Chondrocyte (in vitro differentiated cells): ENCODE measurements at regions not wholly inside any gene's neighbourhood (a gene's known extent, or its start where the extent isn't known, plus 50 kb on each side); places are given as distances from the start of the nearest gene placed in this dataset.

Experiments
- DNase-seq: peaks from one replicate; pipeline ENCODE4 v3.0.0; 2021; ENCODE audit warnings: mixed read lengths, low spot score
- H3K27ac Mint-ChIP-seq: one replicate; pipeline ENCODE4 v1.8.0; 2021; ENCODE audit warnings: mild to moderate bottlenecking, moderate library complexity, mixed read lengths; ENCODE audit not compliant: unreplicated experiment
- H3K27me3 Mint-ChIP-seq: 2 replicates; pipeline ENCODE4 v1.8.0; 2021; ENCODE audit warnings: low read depth, mixed read lengths
- H3K36me3 Mint-ChIP-seq: 2 replicates; pipeline ENCODE4 v1.8.0; 2021; ENCODE audit warnings: low read depth, mixed read lengths
- H3K4me1 Mint-ChIP-seq: 2 replicates; pipeline ENCODE4 v1.8.0; 2021; ENCODE audit warnings: low read depth, mild to moderate bottlenecking, mixed read lengths
- H3K4me3 Mint-ChIP-seq: one replicate; pipeline ENCODE4 v1.8.0; 2021; ENCODE audit warnings: mild to moderate bottlenecking, moderate library complexity, mixed read lengths; ENCODE audit not compliant: unreplicated experiment
- H3K9me3 Mint-ChIP-seq: 2 replicates; pipeline ENCODE4 v1.8.0; 2021; ENCODE audit warnings: low read depth, mixed read lengths
- TF ChIP-seq, protein P1 (sequence below): fragments of 200-600 bp; sonication (generic); IDR thresholded peaks from 2 replicates; pipeline ENCODE4 v1.5.0; 2021; ENCODE audit warnings: antibody characterized with exemption, mild to moderate bottlenecking, moderate library complexity

DNA sequence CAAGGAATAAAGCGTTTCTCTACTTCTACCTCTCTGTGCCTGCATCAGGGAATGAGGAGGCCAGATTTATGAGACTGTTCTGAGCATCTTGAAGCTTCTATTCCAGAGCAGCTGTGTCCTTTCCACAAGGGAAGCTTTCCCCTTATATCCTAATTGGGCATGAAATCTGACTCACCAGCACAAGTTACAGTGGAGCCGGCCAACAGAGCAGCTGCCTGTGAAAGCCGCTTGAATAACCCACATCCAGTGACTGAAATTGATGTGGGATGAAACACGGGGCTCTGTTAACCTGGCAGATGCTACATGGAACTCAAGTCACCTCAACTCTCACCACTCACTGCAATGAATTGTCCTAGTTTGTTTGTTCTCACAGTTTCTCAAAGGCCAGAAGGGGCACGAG is 400.3 kb downstream of the TFAP2A start:
- Mint-ChIP-seq H3K36me3 (peaks cover 4% of the 10 kb centered on the region), H3K9me3 (peaks cover 10% of the 10 kb centered on the region), H3K27me3 (no peaks in the 10 kb centered on the region), H3K4me3 (no peak overlapping the region), H3K4me1 (no peaks in the 10 kb centered on the region), H3K27ac (no peak overlapping the region)
- TF ChIP-seq, protein P1, sequence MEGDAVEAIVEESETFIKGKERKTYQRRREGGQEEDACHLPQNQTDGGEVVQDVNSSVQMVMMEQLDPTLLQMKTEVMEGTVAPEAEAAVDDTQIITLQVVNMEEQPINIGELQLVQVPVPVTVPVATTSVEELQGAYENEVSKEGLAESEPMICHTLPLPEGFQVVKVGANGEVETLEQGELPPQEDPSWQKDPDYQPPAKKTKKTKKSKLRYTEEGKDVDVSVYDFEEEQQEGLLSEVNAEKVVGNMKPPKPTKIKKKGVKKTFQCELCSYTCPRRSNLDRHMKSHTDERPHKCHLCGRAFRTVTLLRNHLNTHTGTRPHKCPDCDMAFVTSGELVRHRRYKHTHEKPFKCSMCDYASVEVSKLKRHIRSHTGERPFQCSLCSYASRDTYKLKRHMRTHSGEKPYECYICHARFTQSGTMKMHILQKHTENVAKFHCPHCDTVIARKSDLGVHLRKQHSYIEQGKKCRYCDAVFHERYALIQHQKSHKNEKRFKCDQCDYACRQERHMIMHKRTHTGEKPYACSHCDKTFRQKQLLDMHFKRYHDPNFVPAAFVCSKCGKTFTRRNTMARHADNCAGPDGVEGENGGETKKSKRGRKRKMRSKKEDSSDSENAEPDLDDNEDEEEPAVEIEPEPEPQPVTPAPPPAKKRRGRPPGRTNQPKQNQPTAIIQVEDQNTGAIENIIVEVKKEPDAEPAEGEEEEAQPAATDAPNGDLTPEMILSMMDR = no peak
- DNase-seq = no peak

DNA sequence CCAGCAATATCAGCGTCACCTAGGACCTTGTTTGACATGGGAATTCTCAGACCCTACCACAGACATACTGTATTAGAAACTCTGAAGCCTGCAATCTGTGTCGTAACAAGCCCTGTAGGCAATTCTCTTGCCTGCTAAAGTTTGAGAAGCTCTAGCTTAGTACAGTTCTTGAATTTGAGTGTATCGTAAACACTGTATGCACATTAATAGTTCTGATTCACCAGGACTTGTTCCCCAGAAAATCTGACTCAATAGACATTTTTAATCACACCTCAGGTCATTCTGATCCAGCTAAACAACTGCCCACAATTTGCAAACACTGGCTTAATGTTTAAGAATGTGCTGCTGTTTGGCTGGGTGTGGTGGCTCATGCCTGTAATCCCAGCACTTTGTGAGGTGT is 414.3 kb downstream of the TFAP2A start:
- H3K9me3 Mint-ChIP-seq = peaks cover 3% of the 10 kb centered on the region

DNA sequence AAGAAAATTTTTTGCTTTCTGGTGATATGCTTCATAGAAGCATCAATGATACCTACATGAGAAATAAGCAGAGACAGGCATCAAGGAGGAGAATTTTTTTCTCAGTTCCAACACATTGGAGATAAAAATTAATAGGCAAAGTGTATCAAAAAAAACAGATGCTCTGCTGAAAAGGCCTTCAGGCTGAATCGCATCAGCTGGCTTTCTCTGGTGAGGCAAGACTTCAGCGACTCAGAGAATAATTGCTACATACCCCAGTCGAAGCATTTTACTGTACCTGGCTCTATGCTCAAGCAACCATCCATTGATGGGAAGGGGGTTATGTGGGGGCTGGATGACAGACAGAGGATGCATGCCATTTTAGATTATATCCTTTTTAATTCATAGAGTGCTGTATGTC is 415.1 kb downstream of the TFAP2A start:
- H3K4me1 Mint-ChIP-seq = no peaks in the 10 kb centered on the region
- no peak overlapping the region for H3K27ac Mint-ChIP-seq
- H3K27me3 Mint-ChIP-seq = no peaks in the 10 kb centered on the region
- TF ChIP-seq, protein P1 = no peak
- H3K36me3 Mint-ChIP-seq = no peaks in the 10 kb centered on the region
- DNase-seq = no peak
- H3K9me3 Mint-ChIP-seq = peaks cover 3% of the 10 kb centered on the region
- no peak overlapping the region for H3K4me3 Mint-ChIP-seq

More for the DNA sequence above, 414.3 kb downstream of the TFAP2A start:
- H3K27me3 Mint-ChIP-seq = no peaks in the 10 kb centered on the region
- no peak overlapping the region for H3K4me3 Mint-ChIP-seq
- H3K36me3 Mint-ChIP-seq = no peaks in the 10 kb centered on the region
- no peak overlapping the region for H3K27ac Mint-ChIP-seq
- DNase-seq = no peak
- TF ChIP-seq, protein P1 = no peak
- no peaks in the 10 kb centered on the region for H3K4me1 Mint-ChIP-seq

DNA sequence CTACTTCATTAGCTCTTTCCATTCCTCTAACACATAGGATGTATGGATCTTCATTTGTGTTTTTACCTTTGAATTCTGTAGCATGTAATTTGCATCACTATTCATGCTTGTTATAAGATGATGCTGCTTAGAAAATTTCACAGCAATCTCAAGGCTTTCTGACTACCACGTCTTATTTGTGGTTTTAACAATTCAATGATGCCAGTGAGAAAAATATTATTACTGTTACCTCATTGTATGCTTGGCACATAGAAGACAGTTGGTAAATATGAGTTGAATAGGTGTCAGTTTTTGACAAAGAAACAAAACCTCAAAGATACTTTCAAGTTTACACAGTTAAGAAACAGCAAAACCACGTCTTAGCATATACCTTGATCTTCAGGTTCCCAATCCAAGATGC is 428.6 kb downstream of the TFAP2A start:
- no peak for DNase-seq
- no peaks in the 10 kb centered on the region for H3K4me1 Mint-ChIP-seq
- TF ChIP-seq, protein P1 = no peak
- no peak overlapping the region for H3K27ac Mint-ChIP-seq
- H3K9me3 Mint-ChIP-seq = peaks cover 11% of the 10 kb centered on the region
- no peak overlapping the region for H3K4me3 Mint-ChIP-seq
- H3K36me3 Mint-ChIP-seq = peaks cover 3% of the 10 kb centered on the region
- H3K27me3 Mint-ChIP-seq = no peaks in the 10 kb centered on the region

DNA sequence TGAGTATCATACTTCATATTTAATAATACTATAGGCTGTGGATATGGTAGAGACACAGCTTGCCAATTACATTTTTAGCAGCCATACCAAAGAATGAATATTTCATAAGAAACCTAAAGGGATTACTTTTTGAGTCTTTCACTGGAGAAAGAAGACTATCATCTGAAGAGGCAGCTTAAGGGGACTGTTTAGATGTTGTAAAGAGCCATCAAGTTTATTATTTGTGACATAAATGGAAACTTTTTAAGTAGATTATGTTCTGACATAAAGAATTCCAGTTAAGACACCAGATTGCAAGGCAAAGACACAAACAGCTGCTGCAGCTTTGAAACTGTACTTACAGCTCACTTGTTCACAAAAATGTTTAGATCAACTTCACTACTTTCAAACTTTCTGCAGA is 429.4 kb downstream of the TFAP2A start:
- Mint-ChIP-seq H3K4me1 (no peaks in the 10 kb centered on the region), H3K36me3 (peaks cover 3% of the 10 kb centered on the region), H3K4me3 (no peak overlapping the region), H3K27ac (no peak overlapping the region), H3K27me3 (no peaks in the 10 kb centered on the region), H3K9me3 (peaks cover 11% of the 10 kb centered on the region)
- DNase-seq = no peak
- TF ChIP-seq, protein P1 = no peak
